NCI-H2171 (cell line): ENCODE measurements at regions not wholly inside any gene's neighbourhood (a gene's known extent, or its start where the extent isn't known, plus 50 kb on each side); places are given as distances from the start of the nearest gene placed in this dataset.

Experiments
- DNase-seq: peaks from one replicate; lab custom pipeline; 2025; lab: John Stamatoyannopoulos, UW

GRCh38 chr3:76010252-76010651 is 224.9 kb upstream of the ZNF717 start:
- peak; percentile 12 for DNase-seq

GRCh38 chr3:76011121-76011520 is 225.8 kb upstream of the ZNF717 start:
- DNase-seq, result no peak

DNA sequence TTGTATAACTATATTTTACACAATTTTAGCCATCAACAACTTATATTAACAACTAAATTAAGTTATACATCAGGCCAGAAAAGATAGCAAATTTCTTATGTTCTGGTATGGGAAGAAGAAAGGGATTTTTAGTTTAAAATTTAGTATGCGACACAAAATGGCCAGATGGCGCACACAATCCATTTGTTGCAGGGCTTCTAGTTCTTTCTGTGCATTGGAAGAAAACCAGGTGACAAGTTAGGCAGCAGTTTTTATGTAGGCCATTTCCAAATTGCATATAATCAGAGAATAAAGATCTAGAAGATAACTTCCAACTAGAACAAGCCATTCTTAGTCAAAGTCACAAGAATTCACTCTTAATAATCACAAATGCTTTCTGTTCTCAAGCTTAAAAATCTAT is 230.1 kb upstream of the ZNF717 start:
- no peak for DNase-seq

DNA sequence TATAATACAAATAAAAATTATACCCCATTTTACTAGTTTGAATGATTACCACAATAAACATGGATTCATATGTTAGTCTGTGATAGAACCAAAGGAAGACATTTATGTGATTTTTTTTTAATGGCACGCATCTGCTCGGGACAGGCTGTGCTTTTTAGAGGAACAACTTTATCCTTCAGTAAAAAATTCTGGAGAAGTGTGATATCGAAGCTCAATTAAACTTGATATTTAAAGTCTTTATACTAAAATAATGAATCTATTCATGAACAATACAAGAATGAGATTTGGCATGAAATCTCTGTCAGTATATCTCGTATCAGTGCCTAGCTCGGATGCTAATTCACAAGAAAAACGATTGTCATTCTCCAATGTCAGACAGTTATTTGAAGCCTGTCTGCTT is 230.8 kb upstream of the ZNF717 start:
- DNase-seq, result no peak

GRCh38 chr3:76016769-76017439 is 231.6 kb upstream of the ZNF717 start:
- no peak for DNase-seq

GRCh38 chr3:76021376-76021775 is 236.0 kb upstream of the ZNF717 start:
- no peak for DNase-seq

DNA sequence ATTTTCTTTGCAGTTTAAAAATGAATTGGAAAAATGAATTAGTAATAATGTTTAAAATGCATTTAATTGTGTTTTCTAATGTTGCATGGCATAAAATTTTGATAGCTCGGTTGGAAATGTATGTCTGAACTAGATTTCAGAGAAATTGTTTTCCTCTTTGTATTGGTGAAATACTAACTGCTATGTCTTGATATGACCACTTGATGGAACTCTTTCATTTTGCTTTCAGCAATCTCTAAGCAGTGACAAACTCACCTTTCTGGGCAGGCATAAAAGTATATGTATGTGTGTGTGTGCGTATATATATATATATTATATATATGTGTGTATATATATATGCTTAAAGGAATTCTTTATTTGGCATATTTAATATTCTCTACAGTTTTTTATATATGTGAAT is 239.3 kb upstream of the ZNF717 start:
- no peak for DNase-seq

DNA sequence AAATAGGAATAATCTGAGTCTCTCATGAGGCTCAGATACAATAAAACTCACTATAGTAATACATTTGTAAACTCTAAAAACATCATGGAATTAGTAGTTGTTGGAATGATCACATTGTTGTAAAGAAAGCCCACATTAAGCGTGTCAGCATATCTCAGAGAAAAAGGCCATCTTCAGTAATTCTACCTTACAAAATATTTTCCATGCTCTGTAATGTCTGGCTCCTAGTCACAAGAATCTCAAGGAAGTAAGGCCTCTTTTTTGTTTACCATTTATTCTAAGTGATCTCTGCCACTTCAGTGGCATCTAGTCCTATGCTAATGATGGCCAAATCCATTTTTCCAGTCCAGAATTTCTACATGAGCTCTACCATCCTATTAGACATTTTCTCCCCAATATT is 240.2 kb upstream of the ZNF717 start:
- no peak for DNase-seq

GRCh38 chr3:76026379-76026778 is 241.0 kb upstream of the ZNF717 start:
- DNase-seq, result no peak

DNA sequence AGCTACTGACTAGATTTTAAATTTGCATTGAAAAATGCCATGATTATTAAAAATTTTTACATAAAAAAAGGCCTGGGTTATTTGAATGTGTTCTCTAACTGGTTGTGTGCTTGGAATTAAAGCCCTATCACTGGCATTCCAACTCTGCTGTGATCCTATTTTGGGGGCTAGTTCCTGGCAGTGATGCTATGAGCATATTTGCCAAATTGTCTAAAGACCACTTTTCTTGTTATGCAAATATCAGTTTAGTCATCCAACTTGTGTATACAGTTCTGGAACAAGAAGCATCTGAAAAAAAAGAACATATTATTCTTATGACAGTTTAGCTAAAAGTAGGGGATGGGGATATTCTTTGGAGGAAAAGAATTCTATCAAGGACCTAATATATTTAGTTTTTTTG is 243.4 kb upstream of the ZNF717 start:
- DNase-seq, result no peak

GRCh38 chr3:76034649-76035048 is 249.3 kb upstream of the ZNF717 start:
- no peak for DNase-seq

DNA sequence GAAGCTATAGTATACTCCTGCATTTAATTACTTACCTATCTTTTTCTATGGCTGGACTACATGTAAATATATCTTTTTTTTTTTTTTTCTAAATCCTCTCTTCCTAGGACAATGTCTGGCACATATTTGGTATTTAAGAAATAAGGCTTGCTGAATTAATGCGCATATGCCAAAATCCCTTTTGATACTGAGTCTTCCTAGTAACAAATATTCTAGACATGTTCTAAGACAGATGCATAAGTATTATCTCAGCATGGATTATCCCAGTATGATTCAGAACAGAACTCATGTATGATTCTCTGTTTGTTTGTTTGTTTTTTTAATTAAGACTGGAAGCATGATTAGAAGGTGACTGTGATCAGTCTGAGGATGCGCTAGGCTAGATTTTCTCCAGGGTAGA is 249.8 kb upstream of the ZNF717 start:
- DNase-seq, result no peak

- DNase-seq, result no peak
Measured at GRCh38 chr3:76038949-76039348, 253.6 kb upstream of the ZNF717 start.

- no peak for DNase-seq
Measured at GRCh38 chr3:76039431-76039830, 254.1 kb upstream of the ZNF717 start.

DNA sequence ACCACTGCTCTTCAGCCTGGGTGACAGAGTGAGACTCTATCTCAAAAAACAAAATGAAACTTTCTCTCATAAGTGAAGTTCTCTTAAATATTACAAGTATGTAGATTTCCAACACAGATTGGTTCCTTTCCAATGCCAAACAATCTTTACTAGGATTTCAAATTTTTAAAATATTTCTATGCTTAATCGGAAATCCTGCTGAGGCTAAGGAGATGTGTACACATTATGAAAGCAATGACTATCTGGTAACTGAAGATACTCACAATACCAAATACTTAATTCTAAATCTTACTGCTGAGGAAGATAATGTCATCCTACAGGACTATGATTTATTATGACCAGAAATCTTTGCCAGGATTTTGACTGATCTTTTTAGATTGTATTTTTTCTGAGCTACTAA is 255.6 kb upstream of the ZNF717 start:
- no peak for DNase-seq

GRCh38 chr3:76043746-76044145 is 258.4 kb upstream of the ZNF717 start:
- DNase-seq, result no peak

GRCh38 chr3:76044601-76045600 is 259.6 kb upstream of the ZNF717 start:
- DNase-seq, result no peak

GRCh38 chr3:76047368-76047767 is 262.0 kb upstream of the ZNF717 start:
- DNase-seq, result no peak

DNA sequence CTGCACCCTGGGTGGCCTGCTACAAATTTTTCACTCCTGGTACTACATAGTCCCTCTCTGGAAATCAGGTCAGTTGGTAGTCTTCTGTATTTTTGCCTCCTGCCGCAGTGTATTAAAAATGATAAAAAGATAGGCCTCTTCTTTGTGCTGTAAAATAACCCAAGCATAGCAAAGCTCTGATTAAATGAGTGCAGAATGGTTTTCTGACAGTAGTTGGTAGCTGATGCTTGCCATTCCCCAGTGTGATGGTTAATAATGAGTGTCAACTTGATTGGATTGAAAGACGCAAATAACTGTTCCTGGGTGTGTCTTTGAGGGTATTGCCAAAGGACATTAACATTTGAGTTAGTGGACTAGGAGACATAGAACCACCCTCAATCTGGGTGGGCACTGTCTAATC is 264.4 kb upstream of the ZNF717 start:
- DNase-seq, result no peak

DNA sequence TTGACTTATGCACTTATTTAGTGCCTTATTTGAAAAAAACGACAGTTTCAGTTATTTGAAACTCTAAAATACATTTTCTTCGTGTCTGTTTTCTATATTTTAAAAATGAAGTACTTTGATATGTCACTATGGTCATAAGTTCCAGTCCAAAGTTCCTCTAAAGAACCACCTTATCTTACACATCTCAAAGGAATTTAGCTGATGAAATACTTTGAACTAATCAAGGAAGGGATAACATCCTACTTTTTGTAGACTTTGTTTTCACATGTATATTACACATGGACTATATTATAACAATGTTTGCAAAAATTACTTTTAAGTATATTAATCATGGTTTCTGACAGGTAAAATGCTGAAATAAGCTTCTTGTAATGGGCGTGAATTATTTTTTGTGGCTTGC is 265.8 kb upstream of the ZNF717 start:
- DNase-seq, result no peak

DNA sequence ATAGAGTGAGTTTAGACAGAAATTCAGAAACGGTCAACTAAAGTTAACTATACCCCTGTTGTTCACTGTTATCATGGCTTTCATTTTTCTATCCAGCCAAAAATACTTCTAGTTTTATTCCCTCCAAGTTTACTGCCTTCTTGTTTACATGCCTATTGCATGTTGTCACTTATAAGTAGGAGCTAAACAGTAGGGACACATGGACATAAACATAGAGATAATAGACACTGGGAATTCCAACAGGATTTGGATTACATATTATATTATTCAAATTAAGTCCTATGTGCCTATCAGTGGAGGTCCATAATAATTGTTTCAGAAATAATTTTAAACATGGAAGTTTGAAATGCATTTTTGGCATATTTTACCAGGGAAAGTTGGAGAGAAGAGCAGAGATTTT is 269.1 kb upstream of the ZNF717 start:
- no peak for DNase-seq

GRCh38 chr3:76061654-76062053 is 276.3 kb upstream of the ZNF717 start:
- DNase-seq, result no peak

DNA sequence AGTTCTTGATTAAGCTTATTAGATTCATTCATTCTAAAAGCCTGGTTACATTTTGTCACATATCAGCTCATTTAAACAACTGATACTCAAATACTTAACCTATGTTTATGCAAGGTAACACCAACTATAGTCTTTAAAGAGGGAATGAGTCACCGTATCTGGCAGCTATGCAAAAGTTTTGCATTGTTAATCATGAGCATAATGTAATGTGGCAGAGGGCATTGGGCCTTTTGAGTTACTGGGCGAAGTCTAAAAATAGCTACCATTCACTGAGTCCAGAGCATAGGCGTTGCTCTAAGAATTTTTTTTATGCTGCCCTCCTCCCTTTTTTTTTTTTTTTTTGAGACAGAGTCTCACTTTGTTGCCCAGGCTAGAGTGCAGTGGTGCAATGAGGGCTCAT is 277.7 kb upstream of the ZNF717 start:
- no peak for DNase-seq
